ENCODE measurements at regions not wholly inside any gene's neighbourhood (a gene's known extent, or its start where the extent isn't known, plus 50 kb on each side); places are given as distances from the start of the nearest gene placed in this dataset.

DNA sequence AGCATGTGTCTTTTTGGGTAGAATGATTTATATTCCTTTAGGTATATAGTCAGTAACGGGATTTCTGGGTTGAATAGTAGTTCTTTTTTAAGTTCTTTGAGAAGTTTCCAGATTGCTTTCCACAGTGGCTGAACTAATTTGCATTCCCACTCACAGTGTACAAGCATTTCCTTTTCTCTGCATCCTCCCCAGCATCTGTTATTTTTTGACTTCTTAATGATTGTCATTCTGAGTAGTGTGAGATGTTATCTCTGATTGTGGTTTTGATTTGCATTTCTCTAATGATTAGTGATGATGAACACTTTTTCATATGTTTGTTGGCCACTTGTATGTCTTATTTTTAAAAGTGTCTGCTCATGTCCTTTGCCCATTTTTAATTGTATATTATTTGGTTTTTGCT is 337.6 kb downstream of the EFHB start:
- 90 to 91% methylated on average over 1 of the region's 1 CpG for WGBS, 2 donors
- Histone ChIP-seq H3K27me3 (ENCODE audit: control insufficient read depth in 1 of 2, insufficient read depth in 2 of 2, low read length in 1 of 2) (no peaks in the 10 kb centered on the region), H3K4me1 (ENCODE audit: control insufficient read depth in 1 of 2, insufficient read depth in 2 of 2, low read length in 2 of 2) (no peaks in the 10 kb centered on the region), H3K4me3 (ENCODE audit: low read length in 2 of 2) (no peak overlapping the region), H3K36me3 (ENCODE audit: control insufficient read depth in 1 of 2, insufficient read depth in 2 of 2, low read length in 1 of 2) (no peaks in the 10 kb centered on the region), H3K27ac (ENCODE audit: low read depth in 1 of 2, low read length in 2 of 2) (no peak overlapping the region), H3K9me3 (ENCODE audit: control insufficient read depth, low read length) (no peaks in the 10 kb centered on the region)
- ATAC-seq (ENCODE audit: low FRiP score) (no peak), DNase-seq (no peak)
- intact Hi-C loops (cut with DNase I): no loop called here

- no peak for ATAC-seq (ENCODE audit: low FRiP score)
- DNase-seq: no peak
- H3K9me3 ChIP-seq (ENCODE audit: control insufficient read depth, low read length): no peaks in the 10 kb centered on the region
- H3K36me3 ChIP-seq (ENCODE audit: control insufficient read depth in 1 of 2, insufficient read depth in 2 of 2, low read length in 1 of 2): no peaks in the 10 kb centered on the region
- H3K27ac ChIP-seq (ENCODE audit: low read depth in 1 of 2, low read length in 2 of 2): no peak overlapping the region
- intact Hi-C loops (cut with DNase I): no loop called here
- no peaks in the 10 kb centered on the region for H3K4me1 ChIP-seq (ENCODE audit: control insufficient read depth in 1 of 2, insufficient read depth in 2 of 2, low read length in 2 of 2)
- H3K27me3 ChIP-seq (ENCODE audit: control insufficient read depth in 1 of 2, insufficient read depth in 2 of 2, low read length in 1 of 2): no peaks in the 10 kb centered on the region
- H3K4me3 ChIP-seq (ENCODE audit: low read length in 2 of 2): no peak overlapping the region
- WGBS, 2 donors: 56 to 64% methylated on average over 1 of the region's 1 CpG
These were observed 338.1 kb downstream of the EFHB start for GRCh38 chr3:19595884-19596283.
